AG04450 (cell line): ENCODE measurements at regions not wholly inside any gene's neighbourhood (a gene's known extent, or its start where the extent isn't known, plus 50 kb on each side); places are given as distances from the start of the nearest gene placed in this dataset.

Source experiments
- CTCF ChIA-PET: fragments of 300-600, 350-600 bp; formaldehyde crosslinking; extraction: SDS; loops from one replicate; lab custom pipeline; 2022; ENCODE audit warnings: antibody characterized with exemption, inconsistent platforms; lab: Charles Lee
- POLR2A ChIA-PET: fragments of 350-600 bp; formaldehyde crosslinking; extraction: SDS; loops from one replicate; lab custom pipeline; 2021; ENCODE audit warnings: antibody characterized with exemption, inconsistent platforms; lab: Yijun Ruan, JAX
- DNase-seq: peaks from one replicate; pipeline ENCODE4 v3.0.0-alpha.2; 2011; ENCODE audit warnings: low read depth, low spot score
- H3K27ac ChIP-seq: one replicate; pipeline ENCODE4 v1.5.1; 2012; ENCODE audit warnings: low read depth, low read length, control low read depth
- H3K27me3 ChIP-seq: one replicate; pipeline ENCODE4 v1.6.0; 2012; ENCODE audit warnings: low read length; ENCODE audit not compliant: control insufficient read depth, insufficient read depth
- H3K4me3 ChIP-seq: 2 replicates; pipeline ENCODE4 v1.5.1; 2011; ENCODE audit warnings: mild to moderate bottlenecking, low read depth, low read length, control low read depth
- H3K9me3 ChIP-seq: 2 replicates; pipeline ENCODE4 v1.5.1; 2012; ENCODE audit warnings: low read length; ENCODE audit not compliant: control insufficient read depth, insufficient read depth
- TF ChIP-seq, protein P1 (sequence below): IDR thresholded peaks from 2 replicates; pipeline ENCODE4 v1.5.1; 2011; ENCODE audit warnings: low read depth, low read length, control low read depth, inconsistent platforms

DNA sequence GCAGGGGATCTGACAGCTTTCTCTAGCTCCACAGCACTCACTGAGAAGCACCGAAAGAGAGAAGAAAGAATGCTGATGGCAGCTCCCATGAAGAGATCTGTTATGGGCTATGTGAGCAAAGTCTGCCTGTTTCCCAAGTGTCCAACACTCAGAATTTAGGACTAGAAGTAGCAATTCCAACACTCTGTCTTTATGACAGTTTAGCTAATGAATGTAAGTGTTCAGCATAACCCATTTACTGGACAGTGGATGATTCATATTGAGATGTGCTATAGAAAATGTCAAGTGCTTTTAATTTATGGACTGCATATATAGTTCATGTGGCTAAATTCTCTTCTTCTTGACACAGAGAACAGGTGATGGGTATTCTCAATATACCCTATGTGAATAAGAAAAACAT is 683.1 kb upstream of the ZNF608 start:
- H3K27me3 ChIP-seq = no peaks in the 10 kb centered on the region
- ChIA-PET POLR2A (no interaction called here), CTCF (no interaction called here)
- H3K4me3 ChIP-seq = no peak overlapping the region
- H3K27ac ChIP-seq = no peak overlapping the region
- TF ChIP-seq, protein P1, sequence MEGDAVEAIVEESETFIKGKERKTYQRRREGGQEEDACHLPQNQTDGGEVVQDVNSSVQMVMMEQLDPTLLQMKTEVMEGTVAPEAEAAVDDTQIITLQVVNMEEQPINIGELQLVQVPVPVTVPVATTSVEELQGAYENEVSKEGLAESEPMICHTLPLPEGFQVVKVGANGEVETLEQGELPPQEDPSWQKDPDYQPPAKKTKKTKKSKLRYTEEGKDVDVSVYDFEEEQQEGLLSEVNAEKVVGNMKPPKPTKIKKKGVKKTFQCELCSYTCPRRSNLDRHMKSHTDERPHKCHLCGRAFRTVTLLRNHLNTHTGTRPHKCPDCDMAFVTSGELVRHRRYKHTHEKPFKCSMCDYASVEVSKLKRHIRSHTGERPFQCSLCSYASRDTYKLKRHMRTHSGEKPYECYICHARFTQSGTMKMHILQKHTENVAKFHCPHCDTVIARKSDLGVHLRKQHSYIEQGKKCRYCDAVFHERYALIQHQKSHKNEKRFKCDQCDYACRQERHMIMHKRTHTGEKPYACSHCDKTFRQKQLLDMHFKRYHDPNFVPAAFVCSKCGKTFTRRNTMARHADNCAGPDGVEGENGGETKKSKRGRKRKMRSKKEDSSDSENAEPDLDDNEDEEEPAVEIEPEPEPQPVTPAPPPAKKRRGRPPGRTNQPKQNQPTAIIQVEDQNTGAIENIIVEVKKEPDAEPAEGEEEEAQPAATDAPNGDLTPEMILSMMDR = no peak
- H3K9me3 ChIP-seq = no peaks in the 10 kb centered on the region
- DNase-seq = no peak

DNA sequence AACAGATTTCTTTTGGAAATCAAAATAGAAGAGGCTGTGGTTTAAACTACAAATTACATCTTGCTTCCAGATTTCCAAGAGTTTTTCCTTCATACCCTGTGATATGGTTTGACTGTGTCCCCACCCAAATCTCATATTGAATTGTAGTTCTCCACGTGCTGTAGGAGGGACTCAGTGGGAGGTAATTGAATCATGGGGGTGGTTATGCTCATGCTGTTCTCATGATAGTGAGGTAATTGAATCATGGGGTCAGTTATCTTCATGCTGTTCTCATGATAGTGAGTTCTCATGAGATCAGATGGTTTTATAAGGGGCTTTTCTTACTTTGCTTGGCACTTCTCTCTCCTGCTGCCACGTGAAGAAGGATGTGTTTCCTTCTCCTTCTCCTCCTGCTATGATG is 687.0 kb upstream of the ZNF608 start:
- H3K9me3 ChIP-seq = no peaks in the 10 kb centered on the region
- H3K27ac ChIP-seq = no peak overlapping the region
- ChIA-PET CTCF (no interaction called here), POLR2A (no interaction called here)
- no peaks in the 10 kb centered on the region for H3K27me3 ChIP-seq
- TF ChIP-seq, protein P1 = no peak
- no peak overlapping the region for H3K4me3 ChIP-seq
- DNase-seq = no peak

DNA sequence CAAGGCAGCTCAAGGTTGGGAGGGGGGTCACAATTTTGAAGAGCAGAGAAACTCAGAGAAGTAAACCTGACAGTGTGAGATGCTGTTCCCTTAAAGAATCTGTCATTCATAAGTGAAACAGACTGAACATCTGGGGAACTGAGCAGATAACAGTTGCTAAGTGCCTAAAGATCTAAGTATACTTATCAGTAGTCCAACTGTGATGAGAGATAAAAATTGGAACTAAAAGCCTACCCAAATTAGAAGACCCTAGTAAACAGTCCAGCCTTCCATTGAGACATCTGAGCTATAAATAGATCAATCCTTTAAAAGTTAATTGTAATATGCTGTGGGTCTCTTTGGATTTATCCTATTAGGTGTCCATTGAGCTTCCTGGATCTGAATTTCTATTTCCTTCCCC is 692.8 kb upstream of the ZNF608 start:
- CTCF ChIA-PET = interaction anchor here (0.6 kb wide), 1 partner anchor 11 kb away, joined by 3 read pairs; no protein-coding TSS in a partner anchor

DNA sequence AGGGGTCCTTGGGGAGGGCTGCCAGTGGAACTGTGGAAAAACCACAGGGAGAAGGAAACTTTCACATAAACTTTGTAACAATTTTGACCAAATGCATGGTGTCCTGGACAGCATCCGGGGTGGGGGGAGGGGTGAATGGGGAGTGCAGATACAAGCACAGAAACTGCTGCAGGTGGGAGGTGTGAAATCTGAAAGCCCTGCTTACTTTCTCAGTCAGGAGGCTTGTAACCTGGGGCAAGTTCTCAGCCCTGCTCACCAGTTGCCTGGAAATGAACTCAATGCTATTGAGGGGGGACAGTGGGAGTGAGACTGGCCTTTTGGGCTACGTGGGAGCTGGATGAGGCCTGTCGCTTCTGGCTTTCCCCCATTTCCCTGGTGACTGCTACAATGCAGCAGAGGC is 694.5 kb upstream of the ZNF608 start:
- Histone ChIP-seq H3K27me3 (no peaks in the 10 kb centered on the region), H3K9me3 (peaks cover 3% of the 10 kb centered on the region; the same call in 1 of the 2 replicates), H3K4me3 (no peak overlapping the region), H3K27ac (no peak overlapping the region)
- CTCF ChIA-PET = no interaction called here
- POLR2A ChIA-PET = no interaction called here
- no peak for DNase-seq
- TF ChIP-seq, protein P1 = no peak

More for the DNA sequence above, 692.8 kb upstream of the ZNF608 start:
- Histone ChIP-seq H3K27ac (no peak overlapping the region), H3K9me3 (peaks cover 3% of the 10 kb centered on the region; the same call in 1 of the 2 replicates), H3K4me3 (no peak overlapping the region), H3K27me3 (no peaks in the 10 kb centered on the region)
- no peak for DNase-seq
- TF ChIP-seq, protein P1 = no peak
- POLR2A ChIA-PET = no interaction called here

DNA sequence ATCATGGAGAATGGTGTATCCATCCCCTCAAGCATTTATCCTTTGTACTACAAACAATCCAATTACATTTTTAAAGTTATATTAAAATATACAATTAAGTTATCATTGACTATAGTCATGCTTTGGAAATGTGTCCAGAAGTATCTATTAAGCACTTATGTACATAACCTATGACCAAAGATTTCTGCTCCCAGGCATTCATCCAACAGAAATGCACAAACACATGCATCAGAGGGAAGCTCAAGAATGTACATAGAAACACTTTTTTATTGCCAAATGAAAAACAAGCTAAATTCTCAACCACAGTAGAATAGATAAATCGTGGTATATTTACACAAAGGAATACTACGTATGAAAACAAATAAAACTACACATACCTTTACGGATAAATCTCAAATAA is 700.5 kb upstream of the ZNF608 start:
- Histone ChIP-seq H3K9me3 (no peaks in the 10 kb centered on the region), H3K4me3 (no peak overlapping the region), H3K27ac (no peak overlapping the region), H3K27me3 (no peaks in the 10 kb centered on the region)
- ChIA-PET CTCF (interaction anchor here (0.8 to 0.9 kb wide), 2 partner anchors 34 to 38 kb away, joined by 3 read pairs; no protein-coding TSS in a partner anchor), POLR2A (interaction anchor here (0.6 to 1.1 kb wide), 4 partner anchors 35 to 1952 kb away, joined by 3 to 6 read pairs (median 4); no protein-coding TSS in a partner anchor)
- DNase-seq = peak; percentile 61
- TF ChIP-seq, protein P1 = no peak
